ENCODE measurements at regions not wholly inside any gene's neighbourhood (a gene's known extent, or its start where the extent isn't known, plus 50 kb on each side); places are given as distances from the start of the nearest gene placed in this dataset.

- TF ChIP-seq CTCF (IDR thresholded peaks at IDR 0.05): no peak
- TF ChIP-seq POLR2A (IDR thresholded peaks at IDR 0.05): no peak
Measured at GRCh38 chr14:94689985-94690400, 77.8 kb downstream of the SERPINA3 start.
